Mesenchymal stem cell (in vitro differentiated cells and primary cell): ENCODE measurements at regions not wholly inside any gene's neighbourhood (a gene's known extent, or its start where the extent isn't known, plus 50 kb on each side); places are given as distances from the start of the nearest gene placed in this dataset.
"Not testable (repeated sequence)": the region's sequence is repeated elsewhere in the genome, so short reads cannot be mapped to it uniquely, and the experiment has no call there.

Experiments used
- DNase-seq: peaks from one replicate; pipeline ENCODE4 v3.0.0-alpha.2; 2013
- H2AFZ ChIP-seq: one replicate; pipeline ENCODE4 v1.6.1; 2013; ENCODE audit warnings: low read depth, mild to moderate bottlenecking, control low read depth, inconsistent platforms, low read length, moderate library complexity
- H2AK5ac ChIP-seq: 2 replicates; pipeline ENCODE4 v1.6.1; 2013; ENCODE audit warnings: low read length, moderate library complexity, mild to moderate bottlenecking, inconsistent platforms; ENCODE audit not compliant: severe bottlenecking
- H2BK120ac ChIP-seq: one replicate; pipeline ENCODE4 v1.6.1; 2013; ENCODE audit warnings: low read depth, mild to moderate bottlenecking, inconsistent platforms, low read length, moderate library complexity
- H2BK12ac ChIP-seq, 2 experiments: one replicate each; pipeline ENCODE4 v1.6.1; 2013; ENCODE audit warnings: inconsistent platforms in 2 of 2, low read length in 2 of 2, mild to moderate bottlenecking in 2 of 2, moderate library complexity in 2 of 2, control low read depth in 1 of 2
- H2BK15ac ChIP-seq: one replicate; pipeline ENCODE4 v1.6.1; 2013; ENCODE audit warnings: mild to moderate bottlenecking, low read depth, inconsistent platforms; ENCODE audit not compliant: poor library complexity, severe bottlenecking
- H2BK5ac ChIP-seq: 2 replicates; pipeline ENCODE4 v1.6.1; 2013; ENCODE audit warnings: low read depth, mild to moderate bottlenecking, low read length, control low read depth, inconsistent platforms; ENCODE audit not compliant: poor library complexity, severe bottlenecking
- H3K14ac ChIP-seq, 2 experiments: one replicate each; pipeline ENCODE4 v1.6.1; 2013; ENCODE audit warnings: inconsistent platforms in 2 of 2, low read length in 2 of 2, control low read depth in 1 of 2, mild to moderate bottlenecking in 1 of 2, moderate library complexity in 1 of 2
- H3K18ac ChIP-seq, 2 experiments: one replicate each; pipeline ENCODE4 v1.6.1; 2013; ENCODE audit warnings: inconsistent platforms in 2 of 2, low read length in 2 of 2, control low read depth in 1 of 2, low read depth in 1 of 2, mild to moderate bottlenecking in 1 of 2
- H3K23ac ChIP-seq, 2 experiments: one replicate each; pipeline ENCODE4 v1.6.1; 2013; ENCODE audit warnings: inconsistent platforms in 2 of 2, low read length in 2 of 2, mild to moderate bottlenecking in 2 of 2, moderate library complexity in 2 of 2, control low read depth in 1 of 2
- H3K27ac ChIP-seq: 2 replicates; pipeline ENCODE4 v1.5.1; 2013; ENCODE audit warnings: mild to moderate bottlenecking, moderate library complexity, low read length, control low read depth, inconsistent platforms; ENCODE audit not compliant: poor library complexity, severe bottlenecking
- H3K27me3 ChIP-seq, 2 experiments: 2 replicates each; pipeline versions ENCODE4 v1.6.1 to v1.7.0; 2013; ENCODE audit warnings: low read length in 2 of 2, mild to moderate bottlenecking in 2 of 2, moderate library complexity in 2 of 2, control low read depth in 1 of 2, inconsistent platforms in 1 of 2; ENCODE audit not compliant: control insufficient read depth in 1 of 2, insufficient read depth in 1 of 2
- H3K36me3 ChIP-seq, 2 experiments: 2 replicates each; pipeline versions ENCODE4 v1.6.1 to v1.7.0; 2013; ENCODE audit warnings: low read length in 2 of 2, control low read depth in 1 of 2, inconsistent platforms in 1 of 2, low read depth in 1 of 2, mild to moderate bottlenecking in 1 of 2; ENCODE audit not compliant: insufficient read depth in 2 of 2, control insufficient read depth in 1 of 2
- H3K4ac ChIP-seq, 2 experiments: one replicate each; pipeline ENCODE4 v1.6.1; 2013; ENCODE audit warnings: inconsistent platforms in 2 of 2, low read length in 2 of 2, mild to moderate bottlenecking in 2 of 2, moderate library complexity in 2 of 2, control low read depth in 1 of 2, low read depth in 1 of 2
- H3K4me1 ChIP-seq: 2 replicates; pipeline ENCODE4 v1.6.1; 2013; ENCODE audit warnings: low read depth, low read length, control low read depth; ENCODE audit not compliant: control insufficient read depth, insufficient read depth
- H3K4me2 ChIP-seq: 2 replicates; pipeline ENCODE4 v1.6.1; 2013; ENCODE audit warnings: low read length, mild to moderate bottlenecking, inconsistent platforms; ENCODE audit not compliant: poor library complexity, severe bottlenecking
- H3K4me3 ChIP-seq, 2 experiments: 2 replicates each; pipeline versions ENCODE4 v1.5.1 to v1.7.0; 2013; ENCODE audit warnings: low read length in 2 of 2, mild to moderate bottlenecking in 2 of 2, control low read depth in 1 of 2, low read depth in 1 of 2; ENCODE audit not compliant: insufficient read depth in 1 of 2
- H3K79me1 ChIP-seq: replicated peaks from 2 replicates; pipeline ENCODE4 v1.6.1; 2013; ENCODE audit warnings: mild to moderate bottlenecking, control low read depth, low read length, inconsistent platforms; ENCODE audit not compliant: poor library complexity, severe bottlenecking
- H3K9ac ChIP-seq: 2 replicates; pipeline ENCODE4 v1.7.0; 2013; ENCODE audit warnings: mild to moderate bottlenecking, low read length, moderate library complexity
- H3K9me3 ChIP-seq: 2 replicates; pipeline ENCODE4 v1.7.0; 2013; ENCODE audit warnings: mild to moderate bottlenecking, low read length; ENCODE audit not compliant: control insufficient read depth
- H4K8ac ChIP-seq: one replicate; pipeline ENCODE4 v1.6.1; 2013; ENCODE audit warnings: inconsistent platforms, mild to moderate bottlenecking, low read length, moderate library complexity
- H4K91ac ChIP-seq: one replicate; pipeline ENCODE4 v1.6.1; 2013; ENCODE audit warnings: mild to moderate bottlenecking, low read length, inconsistent platforms
- WGBS: methylation state at CpG from one replicate; pipeline ENCODE4 v1.1.7; 2013; ENCODE audit warnings: mixed read lengths; 5-methylcytosine and 5-hydroxymethylcytosine counted together

GRCh38 chr6:157753801-157754200 is 69.2 kb upstream of the SNX9 start:
- not testable (repeated sequence) for H2BK12ac ChIP-seq, H3K4me1 ChIP-seq, H4K91ac ChIP-seq, H3K4me2 ChIP-seq, H2AFZ ChIP-seq, H2BK5ac ChIP-seq, H3K4ac ChIP-seq, H3K4me3 ChIP-seq, H3K9ac ChIP-seq, H4K8ac ChIP-seq, H3K27me3 ChIP-seq, H3K23ac ChIP-seq, DNase-seq, H2BK120ac ChIP-seq, H2BK15ac ChIP-seq, H3K79me1 ChIP-seq, H3K36me3 ChIP-seq, H2AK5ac ChIP-seq, H3K18ac ChIP-seq, H3K27ac ChIP-seq, H3K14ac ChIP-seq, H3K9me3 ChIP-seq
- WGBS = 89% methylated on average over 4 of the region's 4 CpGs

- no peak overlapping the region for H3K27ac ChIP-seq
- no peak overlapping the region for H3K9ac ChIP-seq
- H3K9me3 ChIP-seq = no peaks in the 10 kb centered on the region
- no peak overlapping the region for H3K4me3 ChIP-seq
- H2AK5ac ChIP-seq = no peak overlapping the region
- H4K8ac ChIP-seq = no peak overlapping the region
- H2BK12ac ChIP-seq = no peak overlapping the region
- H3K14ac ChIP-seq = no peak overlapping the region
- WGBS = 91% methylated on average over 7 of the region's 7 CpGs
- no peak overlapping the region for H2BK5ac ChIP-seq
- H3K23ac ChIP-seq = no peak overlapping the region
- no peak for DNase-seq
- H4K91ac ChIP-seq = no peak overlapping the region
- no peak overlapping the region for H3K4me2 ChIP-seq
- no peaks in the 10 kb centered on the region for H3K79me1 ChIP-seq
- H3K4ac ChIP-seq = no peak overlapping the region
- H2BK120ac ChIP-seq = no peak overlapping the region
- H3K4me1 ChIP-seq = peaks cover 13% of the 10 kb centered on the region
- no peaks in the 10 kb centered on the region for H3K27me3 ChIP-seq
- H2AFZ ChIP-seq = no peak overlapping the region
- H2BK15ac ChIP-seq = no peak overlapping the region
- no peak overlapping the region for H3K18ac ChIP-seq
- H3K36me3 ChIP-seq = no peaks in the 10 kb centered on the region
These were observed 68.7 kb upstream of the SNX9 start for GRCh38 chr6:157754351-157754750.

GRCh38 chr6:157755032-157755745 is 67.9 kb upstream of the SNX9 start:
- no peaks in the 10 kb centered on the region for H3K27me3 ChIP-seq
- WGBS = 77% methylated on average over 11 of the region's 12 CpGs
- H2AFZ ChIP-seq = no peak overlapping the region
- no peak overlapping the region for H2AK5ac ChIP-seq
- no peak overlapping the region for H2BK15ac ChIP-seq
- no peak overlapping the region for H3K4ac ChIP-seq
- no peak overlapping the region for H3K23ac ChIP-seq
- no peak overlapping the region for H3K4me3 ChIP-seq
- H3K4me2 ChIP-seq = no peak overlapping the region
- peaks cover 0 to 2% of the 10 kb centered on the region in 2 experiments for H3K36me3 ChIP-seq
- H3K18ac ChIP-seq = no peak overlapping the region
- no peak overlapping the region for H2BK12ac ChIP-seq
- H3K4me1 ChIP-seq = peaks cover 16% of the 10 kb centered on the region
- H2BK120ac ChIP-seq = no peak overlapping the region
- no peak overlapping the region for H2BK5ac ChIP-seq
- no peak overlapping the region for H4K8ac ChIP-seq
- no peak overlapping the region for H3K9ac ChIP-seq
- DNase-seq = no peak
- no peaks in the 10 kb centered on the region for H3K79me1 ChIP-seq
- H3K14ac ChIP-seq = no peak overlapping the region
- no peak overlapping the region for H3K27ac ChIP-seq
- no peak overlapping the region for H4K91ac ChIP-seq
- no peaks in the 10 kb centered on the region for H3K9me3 ChIP-seq

- H3K4me2 ChIP-seq = no peak overlapping the region
- no peak overlapping the region for H2BK15ac ChIP-seq
- no peaks in the 10 kb centered on the region for H3K9me3 ChIP-seq
- no peak overlapping the region for H2BK120ac ChIP-seq
- no peak overlapping the region for H2AK5ac ChIP-seq
- no peak overlapping the region for H2BK12ac ChIP-seq
- H2AFZ ChIP-seq = no peak overlapping the region
- H3K4me3 ChIP-seq = no peak overlapping the region
- no peak overlapping the region for H4K91ac ChIP-seq
- no peaks in the 10 kb centered on the region for H3K79me1 ChIP-seq
- peaks cover 21% of the 10 kb centered on the region for H3K4me1 ChIP-seq
- no peak overlapping the region for H3K18ac ChIP-seq
- no peak overlapping the region for H2BK5ac ChIP-seq
- H3K27me3 ChIP-seq = no peaks in the 10 kb centered on the region
- H3K23ac ChIP-seq = no peak overlapping the region
- H3K9ac ChIP-seq = peak overlapping the region; percentile 58
- no peak overlapping the region for H3K27ac ChIP-seq
- peaks cover 0 to 3% of the 10 kb centered on the region in 2 experiments for H3K36me3 ChIP-seq
- no peak overlapping the region for H3K4ac ChIP-seq
- 90% methylated on average over 3 of the region's 3 CpGs for WGBS
- no peak overlapping the region for H3K14ac ChIP-seq
- DNase-seq = no peak
- H4K8ac ChIP-seq = no peak overlapping the region
These were observed 67.2 kb upstream of the SNX9 start for GRCh38 chr6:157755746-157756411.
